NCI-H1048 (cell line): ENCODE measurements at regions not wholly inside any gene's neighbourhood (a gene's known extent, or its start where the extent isn't known, plus 50 kb on each side); places are given as distances from the start of the nearest gene placed in this dataset.
"Not testable (repeated sequence)": the region's sequence is repeated elsewhere in the genome, so short reads cannot be mapped to it uniquely, and the experiment has no call there.

Source experiments
- DNase-seq: peaks from one replicate; lab custom pipeline; 2025; lab: John Stamatoyannopoulos, UW

DNA sequence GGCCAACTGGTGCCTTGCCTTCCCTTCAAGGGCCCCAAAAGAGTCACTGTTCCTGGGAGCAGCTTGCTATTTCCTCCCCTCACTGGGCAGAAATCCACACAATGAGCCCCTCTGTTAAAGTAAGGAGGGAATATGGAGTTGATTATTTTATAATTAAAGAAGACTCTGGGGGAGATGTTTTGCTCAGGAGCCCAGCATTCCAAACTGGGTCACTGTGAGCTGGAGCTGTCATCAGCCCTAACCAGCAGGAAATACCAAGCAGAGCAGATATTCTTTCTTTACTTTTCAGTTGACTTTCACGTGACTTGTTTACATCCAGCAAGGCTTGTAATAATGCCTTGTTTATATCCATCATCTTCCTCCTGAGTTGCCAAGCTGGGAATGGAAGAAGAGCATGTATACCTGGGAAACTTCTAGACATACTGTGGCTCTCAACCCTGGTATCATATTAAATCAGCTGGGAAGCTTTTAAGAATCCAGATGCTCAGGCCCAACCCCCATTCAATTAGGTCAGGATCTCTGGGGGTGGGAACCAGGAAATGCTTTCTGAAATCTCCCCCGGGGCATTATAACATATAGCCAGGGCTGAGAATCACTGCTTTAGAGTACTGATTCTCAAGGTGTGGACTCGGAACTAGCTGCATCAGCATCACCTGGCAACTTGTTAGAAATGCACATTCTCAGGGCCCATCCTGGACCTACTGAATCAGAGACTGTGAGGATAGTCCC lies 175.6 kb upstream of the MYLIP start:
- no peak for DNase-seq

GRCh38 chr6:15952231-15953151 lies 176.4 kb upstream of the MYLIP start:
- DNase-seq, result no peak

DNA sequence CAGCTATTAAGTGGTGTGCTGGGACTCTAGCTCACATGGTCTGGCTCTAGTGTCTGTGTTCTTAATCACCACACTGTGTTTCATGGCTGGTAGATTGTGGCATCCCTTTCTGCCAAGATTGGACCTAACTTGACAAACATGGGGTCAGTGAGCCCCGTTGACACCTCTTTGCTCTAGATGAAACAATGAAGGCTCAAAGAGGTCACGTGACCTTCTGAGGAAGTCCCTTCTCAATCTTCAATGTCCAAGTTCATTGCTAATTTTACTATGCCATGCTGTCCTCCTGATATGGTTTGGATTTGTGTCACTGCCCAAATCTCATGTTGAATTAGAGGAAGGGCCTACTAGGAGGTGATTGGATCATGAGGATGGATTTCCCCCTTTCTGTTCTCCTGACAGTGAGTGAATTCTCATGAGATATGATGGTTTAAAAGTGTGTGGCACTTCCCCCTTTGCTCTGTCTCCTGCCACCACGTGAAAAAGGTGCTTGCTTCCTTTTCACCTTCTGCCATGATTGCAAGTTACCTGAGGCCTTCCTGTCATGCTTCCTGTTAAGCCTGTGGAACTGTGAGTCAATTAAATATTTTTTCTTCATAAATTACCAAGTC lies 177.8 kb upstream of the MYLIP start:
- DNase-seq, result no peak

- DNase-seq, result no peak
Observed at GRCh38 chr6:15949982-15950381, 178.9 kb upstream of the MYLIP start.

DNA sequence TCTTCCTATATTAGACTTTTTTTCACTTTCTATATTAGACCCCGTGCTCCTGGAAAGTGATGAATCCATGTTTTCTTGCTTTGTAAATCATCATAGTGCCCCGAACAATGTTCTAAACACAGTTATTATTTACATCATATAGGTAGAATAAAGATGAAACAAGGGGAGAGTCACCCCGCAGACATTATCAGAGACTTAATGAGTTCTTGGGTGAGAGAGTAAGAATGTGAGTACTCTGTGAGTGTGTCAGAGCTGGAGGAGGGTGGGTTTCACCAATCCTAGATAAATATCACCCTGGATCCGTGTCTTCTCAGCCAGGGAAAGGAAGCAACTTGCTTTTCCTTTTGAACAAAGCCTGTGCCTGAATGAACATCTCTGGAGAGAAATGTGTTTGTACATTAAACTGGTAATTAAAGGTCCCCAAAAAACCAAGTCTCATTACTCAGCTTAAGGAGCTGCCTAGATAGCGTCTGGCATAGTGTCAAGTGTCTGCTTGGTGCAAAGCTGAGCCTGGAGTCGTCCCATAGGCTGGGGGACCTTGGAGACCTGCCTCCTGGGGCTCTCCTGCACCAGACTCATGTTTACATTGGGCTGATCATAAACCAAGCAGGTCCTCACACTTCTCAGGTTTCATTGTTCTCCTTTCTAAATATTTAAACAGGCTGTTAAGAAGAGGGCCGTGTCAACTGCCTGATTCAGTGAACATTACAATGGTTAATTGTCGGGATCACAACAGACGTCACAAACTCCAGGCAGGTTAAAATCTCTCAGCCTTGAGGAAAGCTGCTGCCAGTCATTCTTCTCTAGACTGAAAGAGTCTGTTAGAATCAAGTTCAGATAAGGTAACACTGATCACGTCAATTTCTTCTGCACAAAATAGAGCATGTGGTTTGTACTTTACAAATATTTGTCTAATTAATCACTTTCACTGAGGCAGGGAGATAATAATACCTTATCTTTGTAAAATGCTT lies 179.7 kb upstream of the MYLIP start:
- DNase-seq, result no peak

DNA sequence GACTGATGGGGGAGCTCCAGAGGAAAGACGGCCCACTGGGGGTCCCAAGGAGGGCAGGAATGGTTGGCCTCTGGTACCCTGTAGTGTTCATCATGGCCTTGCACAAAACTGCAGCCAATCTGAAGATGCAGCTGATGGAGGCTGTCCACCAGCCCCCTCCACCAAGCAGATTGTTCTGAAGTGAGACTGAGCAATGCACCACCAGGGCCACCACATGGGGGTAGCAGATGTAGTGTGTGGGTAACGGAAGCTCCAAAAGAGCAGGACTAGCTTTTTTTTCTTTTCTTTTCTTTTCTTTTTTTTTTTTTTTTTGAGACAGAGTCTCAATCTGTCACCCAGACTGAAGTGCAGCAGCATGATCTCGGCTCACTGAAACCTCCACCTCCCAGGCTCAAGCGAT lies 181.0 kb upstream of the MYLIP start:
- DNase-seq, result no peak

GRCh38 chr6:15947436-15947835 lies 181.4 kb upstream of the MYLIP start:
- no peak for DNase-seq

DNA sequence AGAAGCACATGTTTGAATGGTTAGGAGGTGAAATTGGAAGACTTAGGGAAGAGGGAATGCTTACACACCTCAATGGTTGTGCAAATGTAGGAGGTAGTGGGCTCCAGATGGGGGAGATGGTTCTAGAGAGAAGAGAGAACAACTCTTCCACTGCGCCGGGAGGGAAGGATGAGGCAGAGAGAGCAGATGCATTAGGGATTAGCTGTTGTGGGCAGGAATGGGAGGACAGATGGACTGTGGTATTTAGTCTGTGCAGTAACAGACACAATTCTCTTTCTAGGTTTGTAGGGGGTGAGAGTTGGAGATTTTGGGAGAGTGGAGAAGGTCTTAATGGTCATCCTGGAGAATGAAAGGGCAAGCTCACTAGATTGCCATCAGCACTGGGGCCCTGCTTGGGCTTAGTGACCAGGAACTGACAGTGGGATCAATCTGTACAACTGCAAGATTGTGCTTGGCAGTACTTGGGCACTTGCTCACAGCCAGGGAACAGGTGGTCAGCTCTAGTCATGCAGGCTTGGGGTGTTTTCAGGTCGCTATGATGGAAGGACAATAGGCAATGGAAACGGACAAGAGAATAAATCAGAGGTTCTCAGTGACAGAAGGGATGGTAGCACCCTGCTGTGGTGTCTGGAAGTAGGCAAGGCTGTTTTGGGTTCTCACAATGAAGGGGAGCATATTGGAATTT lies 182.0 kb upstream of the MYLIP start:
- DNase-seq, result no peak

DNA sequence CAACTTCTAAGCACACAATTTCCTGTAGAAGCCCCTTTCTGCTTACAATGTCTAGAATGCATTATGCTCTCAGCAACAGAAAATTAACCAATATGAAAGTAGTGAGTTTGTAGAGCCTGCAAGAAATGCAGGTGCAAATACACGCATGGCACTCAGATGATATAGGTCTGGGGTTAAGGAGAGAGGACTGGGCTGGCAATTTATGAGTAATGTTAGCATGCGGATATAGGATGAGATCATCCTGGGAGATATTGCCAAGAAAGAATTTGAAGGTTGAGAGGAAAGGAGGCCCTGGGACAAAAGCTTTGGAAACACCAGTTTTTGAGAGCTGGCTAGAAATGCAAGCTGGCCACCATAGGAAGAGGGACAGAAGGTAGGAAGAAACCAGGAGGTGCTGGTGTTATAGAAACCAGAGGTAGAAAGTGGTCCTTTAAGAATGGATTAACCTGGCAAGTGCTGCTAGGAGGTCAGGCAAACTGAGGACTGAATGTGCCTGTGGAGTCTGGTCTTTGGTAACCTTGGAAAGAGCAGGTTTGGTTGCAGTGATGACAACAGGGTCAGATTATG lies 183.2 kb upstream of the MYLIP start:
- no peak for DNase-seq

GRCh38 chr6:15943423-15943822 lies 185.5 kb upstream of the MYLIP start:
- DNase-seq, result no peak

GRCh38 chr6:15941168-15941567 lies 187.7 kb upstream of the MYLIP start:
- no peak for DNase-seq

DNA sequence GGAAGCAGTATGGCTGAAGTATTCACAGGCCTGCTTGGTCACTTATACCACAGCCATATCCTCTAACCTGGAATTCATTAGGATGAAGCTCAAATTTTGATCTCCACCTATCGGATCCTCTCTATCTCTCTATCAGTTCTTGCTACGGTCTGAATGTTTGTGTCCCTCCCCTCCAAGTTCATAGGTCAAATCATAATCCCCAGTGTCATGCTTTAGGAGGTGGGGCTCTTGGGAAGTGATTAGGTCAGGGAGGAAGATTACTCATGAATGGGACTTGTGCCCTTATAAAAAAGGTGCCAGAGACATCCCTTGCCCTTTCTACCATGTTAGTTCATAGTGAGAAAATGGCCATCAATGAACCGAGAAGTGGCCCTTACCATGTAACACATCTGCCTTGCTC lies 190.8 kb upstream of the MYLIP start:
- no peak for DNase-seq

DNA sequence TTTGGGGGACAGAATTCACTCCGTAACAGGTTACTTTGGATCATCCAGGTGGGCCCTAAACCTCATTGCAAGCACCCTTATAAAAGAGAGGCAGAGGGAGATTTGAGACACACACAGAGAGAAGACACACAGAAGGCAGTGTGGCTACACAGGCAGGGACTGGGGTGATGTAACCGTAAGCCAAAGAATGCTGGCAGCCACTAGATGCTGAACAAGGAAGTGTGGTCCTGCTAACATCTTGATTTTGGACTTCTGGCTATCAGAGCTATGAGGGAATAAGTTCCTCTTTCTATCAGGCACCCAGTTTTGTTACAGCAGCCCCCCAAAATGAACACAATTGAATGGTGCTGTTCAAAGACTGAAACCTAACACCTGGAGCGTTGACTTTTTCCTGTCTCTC lies 191.3 kb upstream of the MYLIP start:
- no peak for DNase-seq

DNA sequence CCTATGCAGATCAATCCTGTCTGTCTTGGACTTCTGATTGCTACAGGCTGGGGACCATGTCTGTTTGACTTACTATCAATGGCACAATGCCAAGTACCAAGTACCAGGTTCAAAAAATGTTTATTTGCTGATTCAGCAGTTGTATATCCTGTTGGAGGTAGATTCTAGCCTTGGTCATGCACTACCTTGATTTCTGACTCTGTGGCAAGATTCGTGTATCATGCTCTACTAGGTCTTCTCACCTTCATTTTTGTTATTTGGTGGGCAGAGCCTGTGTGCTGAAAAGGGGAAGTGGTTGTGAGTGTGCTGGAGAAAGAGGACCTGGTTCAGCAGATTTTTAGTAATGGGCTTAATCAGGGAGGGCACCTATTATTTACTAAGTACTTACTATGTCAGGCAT lies 192.4 kb upstream of the MYLIP start:
- no peak for DNase-seq

DNA sequence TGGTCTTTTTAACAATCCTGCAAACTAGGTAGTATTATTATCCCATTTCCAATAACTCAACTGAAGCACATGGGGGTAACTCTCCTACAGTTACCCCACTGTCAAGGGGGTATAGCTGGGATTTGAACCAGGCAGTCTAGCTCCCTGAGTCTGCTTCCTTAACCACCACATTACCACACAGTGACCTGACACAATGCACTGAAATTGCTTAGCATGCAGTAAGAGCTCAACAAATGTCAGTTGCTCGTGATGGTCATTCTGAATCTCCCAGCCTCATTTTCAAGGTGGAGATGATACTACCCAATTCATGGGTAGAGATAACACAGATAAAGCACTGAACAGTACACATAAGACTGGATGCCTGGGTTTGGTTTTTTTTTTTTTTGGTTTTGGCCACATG lies 193.2 kb upstream of the MYLIP start:
- no peak for DNase-seq

DNA sequence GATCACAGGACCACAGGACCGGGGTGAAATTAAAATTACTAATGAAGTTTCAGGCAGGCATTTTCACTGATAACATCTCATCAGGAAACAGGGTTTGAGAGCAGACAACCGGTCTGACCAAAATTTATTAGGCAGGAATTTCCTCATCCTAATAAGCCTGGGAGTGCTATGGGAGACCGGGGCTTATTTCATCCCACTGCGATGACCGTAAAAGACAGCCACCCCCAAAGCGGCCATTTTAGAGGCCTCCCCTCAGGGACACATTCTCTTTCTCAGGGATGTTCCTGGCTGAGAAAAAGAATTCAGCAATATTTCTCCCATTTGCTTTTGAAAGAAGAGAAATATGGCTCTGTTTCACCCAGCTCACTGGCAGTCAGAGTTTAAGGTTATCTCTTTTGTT lies 197.2 kb upstream of the MYLIP start:
- not testable (repeated sequence) for DNase-seq

DNA sequence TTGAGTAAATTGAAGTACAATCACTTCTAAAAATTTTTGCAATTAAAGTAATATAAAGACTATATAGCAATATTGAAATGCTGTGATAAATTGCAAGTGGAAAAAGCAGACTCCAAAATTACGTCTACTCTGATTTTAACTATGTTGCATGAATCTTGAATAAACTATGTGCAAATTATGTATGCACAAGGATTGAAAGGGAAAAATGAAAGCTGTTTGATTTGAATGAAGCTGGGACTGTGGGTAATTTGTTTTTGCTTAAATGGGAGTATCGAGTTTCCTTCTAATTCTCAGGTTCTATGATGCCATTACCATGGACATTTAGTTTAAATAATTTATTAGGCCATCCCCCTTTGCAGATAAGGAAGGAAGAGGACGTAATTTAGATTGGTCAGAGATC lies 198.7 kb upstream of the MYLIP start:
- no peak for DNase-seq

GRCh38 chr6:15929685-15930084 lies 199.2 kb upstream of the MYLIP start:
- no peak for DNase-seq

- DNase-seq, result no peak
Observed at GRCh38 chr6:15927531-15928225, 201.2 kb upstream of the MYLIP start.

- no peak for DNase-seq
Observed at GRCh38 chr6:15926256-15926655, 202.6 kb upstream of the MYLIP start.
